Kidney epithelial cell (primary cell): ENCODE measurements at regions not wholly inside any gene's neighbourhood (a gene's known extent, or its start where the extent isn't known, plus 50 kb on each side); places are given as distances from the start of the nearest gene placed in this dataset.

Experiments
- DNase-seq: peaks from one replicate; pipeline ENCODE4 v3.0.0-alpha.2; 2010; ENCODE audit warnings: low read depth
- H3K27me3 ChIP-seq: 2 replicates; pipeline ENCODE4 v1.6.0; 2011; ENCODE audit warnings: low read length; ENCODE audit not compliant: control insufficient read depth, insufficient read depth
- H3K36me3 ChIP-seq: 2 replicates; pipeline ENCODE4 v1.5.1; 2011; ENCODE audit warnings: low read length; ENCODE audit not compliant: control insufficient read depth, insufficient read depth
- H3K4me3 ChIP-seq: 2 replicates; pipeline ENCODE4 v1.5.1; 2011; ENCODE audit warnings: low read depth, mild to moderate bottlenecking, control low read depth, low read length
- CTCF ChIP-seq: IDR thresholded peaks from 2 replicates; pipeline ENCODE4 v1.5.1; 2011; ENCODE audit warnings: mild to moderate bottlenecking, moderate library complexity, low read length, control low read depth, inconsistent platforms; ENCODE audit not compliant: insufficient read depth, poor library complexity, severe bottlenecking

- no peak for TF ChIP-seq CTCF
- no peak for DNase-seq
- H3K36me3 ChIP-seq, result no peaks in the 10 kb centered on the region
- no peaks in the 10 kb centered on the region for H3K27me3 ChIP-seq
- no peak overlapping the region for H3K4me3 ChIP-seq
Measured at GRCh38 chr3:22364851-22365250, 613.8 kb upstream of the ZNF385D start.

- Histone ChIP-seq H3K27me3 (peaks cover 8% of the 10 kb centered on the region), H3K36me3 (no peaks in the 10 kb centered on the region), H3K4me3 (no peak overlapping the region)
- TF ChIP-seq CTCF, result no peak
- no peak for DNase-seq
Measured at GRCh38 chr3:22366781-22367180, 615.8 kb upstream of the ZNF385D start.

GRCh38 chr3:22371036-22371435, 620.0 kb upstream of the ZNF385D start:
- no peak for DNase-seq
- H3K4me3 ChIP-seq, result no peak overlapping the region

GRCh38 chr3:22371607-22372291, 620.7 kb upstream of the ZNF385D start:
- no peak for TF ChIP-seq CTCF
- Histone ChIP-seq H3K4me3 (peak overlapping the region; percentile 34), H3K36me3 (no peaks in the 10 kb centered on the region), H3K27me3 (peaks cover 22% of the 10 kb centered on the region)
- no peak for DNase-seq

More at GRCh38 chr3:22371036-22371435, 620.0 kb upstream of the ZNF385D start:
- H3K27me3 ChIP-seq, result peaks cover 22% of the 10 kb centered on the region
- H3K36me3 ChIP-seq, result no peaks in the 10 kb centered on the region
- no peak for TF ChIP-seq CTCF

- Histone ChIP-seq H3K36me3 (no peaks in the 10 kb centered on the region), H3K27me3 (peaks cover 22% of the 10 kb centered on the region), H3K4me3 (peak overlapping the region; percentile 34)
- DNase-seq, result no peak
- TF ChIP-seq CTCF, result no peak
Measured at GRCh38 chr3:22372292-22373062, 621.5 kb upstream of the ZNF385D start.
